DND-41 (cell line): ENCODE measurements at regions not wholly inside any gene's neighbourhood (a gene's known extent, or its start where the extent isn't known, plus 50 kb on each side); places are given as distances from the start of the nearest gene placed in this dataset.

Source experiments
- ATAC-seq: fragments of 200-7000 bp; cut with Tn5 transposase; 3 replicates; pipeline ENCODE4 v1.9.1; 2021; ENCODE audit warnings: low read depth; ENCODE audit not compliant: insufficient read depth
- DNase-seq: peaks from one replicate; pipeline ENCODE4 v3.0.0-alpha.2; 2020
- H2AFZ ChIP-seq: 2 replicates; pipeline ENCODE4 v1.6.0; 2012; ENCODE audit warnings: low read depth, low read length
- H3K27ac ChIP-seq: 2 replicates; pipeline ENCODE4 v1.5.1; 2012; ENCODE audit warnings: low read length, inconsistent platforms
- H3K27me3 ChIP-seq: fragments of 200-600 bp; sonication (generic); 2 replicates; pipeline ENCODE4 v1.6.0; 2012; ENCODE audit warnings: low read length, mild to moderate bottlenecking, inconsistent platforms; ENCODE audit not compliant: insufficient read depth, poor library complexity
- H3K36me3 ChIP-seq: 2 replicates; pipeline ENCODE4 v1.5.1; 2012; ENCODE audit warnings: low read length, inconsistent platforms; ENCODE audit not compliant: insufficient read depth
- H3K4me1 ChIP-seq: 2 replicates; pipeline ENCODE4 v1.5.1; 2012; ENCODE audit warnings: mild to moderate bottlenecking, low read length; ENCODE audit not compliant: insufficient read depth
- H3K4me2 ChIP-seq: 2 replicates; pipeline ENCODE4 v1.6.0; 2012; ENCODE audit warnings: mild to moderate bottlenecking, moderate library complexity, low read length, inconsistent platforms; ENCODE audit not compliant: insufficient read depth
- H3K4me3 ChIP-seq, 2 experiments: fragments of 200-600 bp in 1 of 2; shearing (Covaris generic) in 1 of 2; 2 replicates each; pipeline ENCODE4 v1.5.1; 2012 to 2016; ENCODE audit warnings: inconsistent platforms in 2 of 2, low read length in 2 of 2, mild to moderate bottlenecking in 2 of 2, low read depth in 1 of 2, moderate library complexity in 1 of 2
- H3K79me2 ChIP-seq: 2 replicates; pipeline ENCODE4 v1.6.0; 2012; ENCODE audit warnings: low read length, inconsistent platforms; ENCODE audit not compliant: insufficient read depth
- H3K9ac ChIP-seq: 2 replicates; pipeline ENCODE4 v1.6.0; 2012; ENCODE audit warnings: low read depth, mild to moderate bottlenecking, inconsistent platforms, low read length, moderate library complexity
- H3K9me3 ChIP-seq: 2 replicates; pipeline ENCODE4 v1.5.1; 2012; ENCODE audit warnings: low read length, moderate library complexity, mild to moderate bottlenecking, inconsistent platforms; ENCODE audit not compliant: insufficient read depth, severe bottlenecking
- H4K20me1 ChIP-seq: 2 replicates; pipeline ENCODE4 v1.6.0; 2012; ENCODE audit warnings: low read length; ENCODE audit not compliant: insufficient read depth
- EZH2 ChIP-seq: IDR thresholded peaks from 3 replicates; pipeline ENCODE4 v1.6.1; 2012; ENCODE audit warnings: borderline replicate concordance, low read depth, mild to moderate bottlenecking, moderate library complexity, low read length, inconsistent platforms; ENCODE audit not compliant: severe bottlenecking
- TF ChIP-seq, protein P1 (sequence below): IDR thresholded peaks from 2 replicates; pipeline ENCODE4 v1.5.1; 2012; ENCODE audit warnings: borderline replicate concordance, low read length, moderate library complexity, mild to moderate bottlenecking; ENCODE audit not compliant: poor library complexity, severe bottlenecking; ENCODE audit errors: extremely low read depth

DNA sequence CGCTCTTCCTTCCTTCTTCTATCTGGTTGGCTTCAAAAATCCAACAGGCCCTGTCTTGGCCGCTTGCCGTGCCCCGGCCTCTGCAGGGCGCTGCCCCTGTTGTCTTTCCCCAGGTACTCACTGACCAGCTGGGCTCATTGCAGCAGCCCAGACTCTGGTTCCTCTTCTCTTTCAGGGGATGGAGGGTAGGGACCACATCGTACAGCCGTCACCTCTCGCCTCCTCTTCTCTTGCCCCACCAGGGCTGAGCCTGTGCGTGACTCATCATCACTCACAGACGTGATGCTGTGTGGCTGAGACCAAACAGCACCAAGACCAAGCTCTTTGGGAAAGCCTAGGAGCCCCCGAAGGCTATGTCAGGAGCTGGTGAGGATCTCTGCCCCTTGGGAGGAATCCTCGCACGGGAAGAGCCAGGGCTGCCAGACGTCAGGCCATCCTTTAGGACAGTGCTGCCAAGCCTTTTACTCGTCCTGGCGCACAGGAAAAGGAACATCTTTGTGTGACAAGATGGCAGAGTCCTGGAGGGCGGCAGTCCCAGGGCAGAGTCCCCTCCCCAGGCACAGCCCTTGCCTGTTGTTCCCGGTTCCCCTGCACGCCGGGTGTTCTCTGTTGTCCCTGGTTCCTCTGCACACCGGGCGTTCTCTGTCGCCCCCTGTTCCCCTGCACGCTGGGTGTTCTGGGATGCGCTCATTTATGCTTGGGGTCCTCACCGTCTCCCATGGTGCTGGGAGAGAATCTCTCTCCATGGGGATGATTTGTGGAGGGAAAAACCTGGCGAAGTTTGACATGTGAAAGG lies 188.5 kb upstream of the SHH start:
- Histone ChIP-seq H3K9me3 (no peaks in the 10 kb centered on the region), H3K4me2 (no peak overlapping the region), H4K20me1 (no peaks in the 10 kb centered on the region; the same call in 1 of the 2 replicates), H3K27ac (no peak overlapping the region), H3K27me3 (peaks cover 7% of the 10 kb centered on the region), H3K9ac (no peak overlapping the region), H3K4me3 (no peak overlapping the region), H3K4me1 (no peaks in the 10 kb centered on the region), H2AFZ (no peak overlapping the region), H3K36me3 (no peaks in the 10 kb centered on the region), H3K79me2 (no peaks in the 10 kb centered on the region)
- DNase-seq (no peak), ATAC-seq (no peak)
- TF ChIP-seq, protein P1, sequence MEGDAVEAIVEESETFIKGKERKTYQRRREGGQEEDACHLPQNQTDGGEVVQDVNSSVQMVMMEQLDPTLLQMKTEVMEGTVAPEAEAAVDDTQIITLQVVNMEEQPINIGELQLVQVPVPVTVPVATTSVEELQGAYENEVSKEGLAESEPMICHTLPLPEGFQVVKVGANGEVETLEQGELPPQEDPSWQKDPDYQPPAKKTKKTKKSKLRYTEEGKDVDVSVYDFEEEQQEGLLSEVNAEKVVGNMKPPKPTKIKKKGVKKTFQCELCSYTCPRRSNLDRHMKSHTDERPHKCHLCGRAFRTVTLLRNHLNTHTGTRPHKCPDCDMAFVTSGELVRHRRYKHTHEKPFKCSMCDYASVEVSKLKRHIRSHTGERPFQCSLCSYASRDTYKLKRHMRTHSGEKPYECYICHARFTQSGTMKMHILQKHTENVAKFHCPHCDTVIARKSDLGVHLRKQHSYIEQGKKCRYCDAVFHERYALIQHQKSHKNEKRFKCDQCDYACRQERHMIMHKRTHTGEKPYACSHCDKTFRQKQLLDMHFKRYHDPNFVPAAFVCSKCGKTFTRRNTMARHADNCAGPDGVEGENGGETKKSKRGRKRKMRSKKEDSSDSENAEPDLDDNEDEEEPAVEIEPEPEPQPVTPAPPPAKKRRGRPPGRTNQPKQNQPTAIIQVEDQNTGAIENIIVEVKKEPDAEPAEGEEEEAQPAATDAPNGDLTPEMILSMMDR: no peak
- no peak for TF ChIP-seq EZH2

DNA sequence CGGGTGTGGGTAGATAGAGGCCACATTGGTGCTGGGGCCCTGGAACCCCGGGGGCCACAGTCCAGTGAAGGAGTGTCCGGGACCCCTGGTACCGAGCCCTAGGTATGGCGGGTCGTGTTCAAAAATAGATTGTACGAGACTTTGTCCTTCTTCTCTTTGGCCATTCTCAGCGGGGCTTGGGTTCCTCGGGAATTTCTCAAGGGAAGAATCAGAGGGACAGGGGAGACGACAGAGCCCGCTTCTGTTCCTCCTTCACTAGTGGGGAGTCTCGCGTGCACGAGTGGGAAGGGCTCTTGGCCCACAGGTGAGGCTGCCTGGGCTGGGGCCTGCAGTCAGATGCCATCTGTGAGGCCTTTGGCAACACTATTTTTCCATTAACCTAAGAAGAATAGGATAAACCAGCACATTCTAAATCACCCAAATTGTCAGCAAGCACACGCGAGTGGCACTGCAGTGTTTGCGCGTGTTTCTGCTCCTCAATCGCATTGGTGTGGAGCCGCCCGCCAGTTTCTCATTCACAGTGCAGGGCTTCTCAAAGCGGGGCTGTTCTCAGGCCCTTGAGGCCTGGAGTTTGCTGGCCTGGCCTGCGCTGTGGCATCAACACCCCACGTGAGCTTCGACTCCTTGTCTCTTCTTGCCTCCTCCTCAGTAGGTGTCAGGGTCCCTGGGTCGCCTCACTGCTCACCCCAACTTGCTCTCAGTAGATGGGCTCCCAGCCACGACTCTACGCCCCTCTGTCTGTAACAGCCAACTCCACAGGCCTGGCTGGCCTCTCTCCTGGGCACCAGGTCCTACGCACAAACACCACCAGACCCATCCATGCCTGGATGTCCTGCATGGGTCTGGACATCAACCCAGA lies 187.6 kb upstream of the SHH start:
- no peaks in the 10 kb centered on the region for H3K79me2 ChIP-seq
- H3K27ac ChIP-seq: no peak overlapping the region
- H3K4me3 ChIP-seq: no peak overlapping the region
- no peak for ATAC-seq
- H3K9ac ChIP-seq: no peak overlapping the region
- no peak for DNase-seq
- no peaks in the 10 kb centered on the region; the same call in 1 of the 2 replicates for H4K20me1 ChIP-seq
- H3K36me3 ChIP-seq: no peaks in the 10 kb centered on the region
- no peaks in the 10 kb centered on the region for H3K9me3 ChIP-seq
- no peaks in the 10 kb centered on the region for H3K4me1 ChIP-seq
- peaks cover 7% of the 10 kb centered on the region for H3K27me3 ChIP-seq
- H3K4me2 ChIP-seq: no peak overlapping the region
- H2AFZ ChIP-seq: no peak overlapping the region
- no peak for TF ChIP-seq EZH2
- TF ChIP-seq, protein P1: no peak

DNA sequence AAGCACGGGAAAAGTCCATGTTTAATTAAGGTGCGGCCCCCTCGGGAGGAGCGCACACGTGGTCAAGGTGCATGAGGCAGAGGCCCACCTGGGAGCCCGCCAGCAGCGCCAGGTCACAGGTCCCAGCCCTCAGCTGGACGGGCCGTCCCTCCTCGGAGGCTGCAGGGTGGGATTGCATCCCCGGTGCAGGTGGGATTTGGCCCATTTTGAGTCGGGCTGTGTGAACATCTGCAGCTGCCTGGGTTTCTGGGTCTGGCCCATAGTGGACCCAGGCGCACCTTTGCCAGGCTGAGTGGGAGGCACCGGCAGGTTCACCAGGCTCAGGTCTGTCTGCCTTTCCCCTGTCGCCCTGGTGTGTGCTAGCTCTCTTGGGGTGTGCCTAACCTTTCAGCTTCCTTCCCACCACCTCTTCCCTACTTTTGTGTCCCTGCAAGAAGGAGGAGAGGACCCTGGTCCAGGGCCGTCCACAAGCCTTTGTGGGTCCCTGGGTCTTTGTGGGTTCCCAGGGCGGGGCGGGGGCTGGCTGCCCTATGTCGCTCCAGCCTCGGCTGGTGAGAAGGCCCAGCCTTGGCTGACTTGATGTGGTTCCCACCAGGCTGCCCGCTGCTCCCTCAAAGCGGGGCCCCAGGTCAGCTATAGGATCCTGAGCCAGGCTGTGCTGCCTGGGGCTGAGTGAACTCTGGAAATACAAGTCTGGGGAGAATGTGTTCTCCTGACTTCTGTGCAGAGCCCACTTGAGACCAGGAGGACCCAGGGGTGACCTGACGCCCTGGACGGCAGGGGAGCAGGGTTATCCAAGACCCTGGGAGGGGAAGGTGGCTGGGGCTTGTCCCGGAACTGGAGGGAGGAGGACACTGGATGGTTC lies 186.7 kb upstream of the SHH start:
- Histone ChIP-seq H2AFZ (no peak overlapping the region), H4K20me1 (no peaks in the 10 kb centered on the region; the same call in 1 of the 2 replicates), H3K36me3 (no peaks in the 10 kb centered on the region), H3K27me3 (peaks cover 7% of the 10 kb centered on the region), H3K9me3 (no peaks in the 10 kb centered on the region), H3K9ac (no peak overlapping the region), H3K4me1 (no peaks in the 10 kb centered on the region), H3K27ac (no peak overlapping the region), H3K4me2 (no peak overlapping the region), H3K79me2 (no peaks in the 10 kb centered on the region), H3K4me3 (no peak overlapping the region)
- DNase-seq: no peak
- TF ChIP-seq EZH2: no peak
- TF ChIP-seq, protein P1: no peak
- ATAC-seq: no peak
